HEK293 (cell line): ENCODE measurements at regions not wholly inside any gene's neighbourhood (a gene's known extent, or its start where the extent isn't known, plus 50 kb on each side); places are given as distances from the start of the nearest gene placed in this dataset.

Experiments used
- CTCF ChIA-PET: fragments of 350-600 bp; formaldehyde crosslinking; extraction: SDS; loops from one replicate; lab custom pipeline; 2021; ENCODE audit warnings: antibody characterized with exemption; lab: Yijun Ruan, JAX
- POLR2A ChIA-PET: fragments of 300-600 bp; formaldehyde crosslinking; extraction: SDS; loops from one replicate; lab custom pipeline; 2020; ENCODE audit warnings: antibody characterized with exemption, inconsistent platforms; lab: Yijun Ruan, JAX
- H3K27ac ChIP-seq: fragments of 200-500 bp; sonication (Bioruptor generic); 2 replicates; pipeline ENCODE4 v1.5.1; 2014; ENCODE audit warnings: low read depth, low read length, control low read depth, inconsistent platforms; ENCODE audit errors: extremely low read depth
- H3K36me3 ChIP-seq, 2 experiments: fragments of 200-500 bp in 1 of 2; sonication (Bioruptor generic) in 1 of 2; 1 replicate in 1 of 2; 2 replicates in 1 of 2; pipeline ENCODE4 v1.5.1; 2014 to 2017; ENCODE audit warnings: inconsistent platforms in 2 of 2, low read length in 2 of 2; ENCODE audit not compliant: control insufficient read depth in 2 of 2, insufficient read depth in 1 of 2
- H3K4me1 ChIP-seq: fragments of 200-500 bp; sonication (Bioruptor generic); 2 replicates; pipeline ENCODE4 v1.5.1; 2014; ENCODE audit warnings: mild to moderate bottlenecking, low read length, inconsistent platforms; ENCODE audit not compliant: control insufficient read depth, insufficient read depth
- H3K4me3 ChIP-seq: 2 replicates; pipeline ENCODE4 v1.5.1; 2011; ENCODE audit warnings: low read depth, mild to moderate bottlenecking, control low read depth, low read length, moderate library complexity
- H3K9me3 ChIP-seq: fragments of 200-500 bp; sonication (Bioruptor generic); 2 replicates; pipeline ENCODE4 v1.5.1; 2014; ENCODE audit warnings: low read depth, low read length, inconsistent platforms; ENCODE audit not compliant: control insufficient read depth, insufficient read depth
- ATF2 ChIP-seq: fragments of 450-650 bp; formaldehyde crosslinking; IDR thresholded peaks from 2 replicates; pipeline ENCODE4 v1.5.1; 2016; ENCODE audit warnings: missing biosample characterization, missing genetic modification characterization, low read depth
- HOXD13 ChIP-seq: sonication (generic); formaldehyde crosslinking; IDR thresholded peaks from 2 replicates; pipeline ENCODE4 v1.8.0; 2022; ENCODE audit warnings: missing genetic modification reagents, borderline replicate concordance
- KLF1 ChIP-seq: fragments of 450-650 bp; formaldehyde crosslinking; IDR thresholded peaks from 2 replicates; pipeline ENCODE4 v1.5.1; 2016; ENCODE audit warnings: missing biosample characterization, missing genetic modification characterization
- OSR2 ChIP-seq: fragments of 450-650 bp; formaldehyde crosslinking; IDR thresholded peaks from 2 replicates; pipeline ENCODE4 v1.5.1; 2016; ENCODE audit warnings: missing biosample characterization, missing genetic modification characterization
- RBAK ChIP-seq: fragments of 450-650 bp; formaldehyde crosslinking; IDR thresholded peaks from 2 replicates; pipeline ENCODE4 v1.5.1; 2016; ENCODE audit warnings: missing biosample characterization, missing genetic modification characterization
- YY1 ChIP-seq: fragments of 450-650 bp; formaldehyde crosslinking; IDR thresholded peaks from 2 replicates; pipeline ENCODE4 v1.5.1; 2018; ENCODE audit warnings: missing biosample characterization, missing genetic modification characterization
- ZBTB48 ChIP-seq: fragments of 450-650 bp; formaldehyde crosslinking; IDR thresholded peaks from 2 replicates; pipeline ENCODE4 v1.5.1; 2016; ENCODE audit warnings: missing biosample characterization, missing genetic modification characterization
- ZNF174 ChIP-seq: fragments of 450-650 bp; formaldehyde crosslinking; IDR thresholded peaks from 2 replicates; pipeline ENCODE4 v1.5.0; 2017; ENCODE audit warnings: missing biosample characterization, mild to moderate bottlenecking, missing genetic modification characterization
- ZNF248 ChIP-seq: fragments of 450-650 bp; formaldehyde crosslinking; IDR thresholded peaks from 2 replicates; pipeline ENCODE4 v1.5.1; 2017; ENCODE audit warnings: missing biosample characterization, missing genetic modification characterization
- ZNF433 ChIP-seq: fragments of 450-650 bp; formaldehyde crosslinking; IDR thresholded peaks from 2 replicates; pipeline ENCODE4 v1.5.1; 2016; ENCODE audit warnings: missing biosample characterization, missing genetic modification characterization, low read depth
- ZNF510 ChIP-seq: fragments of 450-650 bp; formaldehyde crosslinking; IDR thresholded peaks from 2 replicates; pipeline ENCODE4 v1.5.1; 2018; ENCODE audit warnings: mild to moderate bottlenecking, missing genetic modification characterization, missing biosample characterization; ENCODE audit not compliant: insufficient replicate concordance
- ZNF521 ChIP-seq: fragments of 450-650 bp; formaldehyde crosslinking; IDR thresholded peaks from 2 replicates; pipeline ENCODE4 v1.5.1; 2017; ENCODE audit warnings: missing biosample characterization, mild to moderate bottlenecking, missing genetic modification characterization
- ZNF560 ChIP-seq: fragments of 450-650 bp; formaldehyde crosslinking; IDR thresholded peaks from 2 replicates; pipeline ENCODE4 v1.5.1; 2017; ENCODE audit warnings: missing biosample characterization, missing genetic modification characterization, borderline replicate concordance
- ZNF610 ChIP-seq: fragments of 450-650 bp; formaldehyde crosslinking; IDR thresholded peaks from 2 replicates; pipeline ENCODE4 v1.5.1; 2016; ENCODE audit warnings: missing biosample characterization, missing genetic modification characterization, borderline replicate concordance
- ZNF660 ChIP-seq: fragments of 450-650 bp; IDR thresholded peaks from 2 replicates; pipeline ENCODE4 v1.5.1; 2018; ENCODE audit warnings: missing biosample characterization, mild to moderate bottlenecking, missing genetic modification characterization
- ZNF747 ChIP-seq: fragments of 450-650 bp; formaldehyde crosslinking; IDR thresholded peaks from 2 replicates; pipeline ENCODE4 v1.5.1; 2016; ENCODE audit warnings: missing biosample characterization, missing genetic modification characterization
- ZNF76 ChIP-seq: fragments of 450-650 bp; formaldehyde crosslinking; IDR thresholded peaks from 2 replicates; pipeline ENCODE4; 2016; ENCODE audit warnings: low read depth, missing biosample characterization, missing genetic modification characterization, borderline replicate concordance
- ZNF768 ChIP-seq: fragments of 450-650 bp; formaldehyde crosslinking; IDR thresholded peaks from 2 replicates; pipeline ENCODE4 v1.5.1; 2018; ENCODE audit warnings: missing biosample characterization, mild to moderate bottlenecking, missing genetic modification characterization
- ZNF776 ChIP-seq: fragments of 450-650 bp; formaldehyde crosslinking; IDR thresholded peaks from 2 replicates; pipeline ENCODE4 v1.5.0; 2017; ENCODE audit warnings: missing biosample characterization, missing genetic modification characterization, borderline replicate concordance
- ZNF837 ChIP-seq: fragments of 450-650 bp; formaldehyde crosslinking; IDR thresholded peaks from 2 replicates; pipeline ENCODE4 v1.5.1; 2016; ENCODE audit warnings: missing biosample characterization, missing genetic modification characterization
- ZSCAN23 ChIP-seq: fragments of 450-650 bp; formaldehyde crosslinking; IDR thresholded peaks from 2 replicates; pipeline ENCODE4 v1.5.1; 2016; ENCODE audit warnings: missing biosample characterization, missing genetic modification characterization
- TF ChIP-seq, protein P1 (sequence below): fragments of 450-650 bp; formaldehyde crosslinking; conservative IDR thresholded peaks from 2 replicates; pipeline ENCODE4 v1.5.1; 2016; ENCODE audit warnings: low read depth, missing biosample characterization, missing genetic modification characterization
- TF ChIP-seq, protein P2 (sequence below): fragments of 450-650 bp; formaldehyde crosslinking; IDR thresholded peaks from 2 replicates; pipeline ENCODE4 v1.5.1; 2016; ENCODE audit warnings: missing biosample characterization, missing genetic modification characterization

DNA sequence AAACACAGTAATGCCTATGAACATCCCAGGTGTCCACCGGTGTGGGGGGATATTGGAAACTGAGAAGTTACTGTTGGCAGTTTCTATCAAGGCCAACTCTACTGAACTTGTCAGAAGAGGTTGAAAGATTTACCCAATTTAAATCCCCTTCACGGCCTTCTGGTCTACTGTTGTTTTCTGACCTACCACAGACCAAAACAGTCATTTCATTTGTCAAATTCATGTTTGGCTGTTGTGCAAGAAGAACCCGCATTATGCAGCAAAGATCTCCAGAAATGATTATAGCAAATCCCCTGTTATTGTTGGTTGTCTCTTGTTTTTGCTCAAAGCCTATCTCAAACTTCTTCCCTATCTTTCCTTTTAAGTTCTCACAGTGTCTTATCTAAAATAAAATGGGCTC, 73.1 kb upstream of the MAF start:
- TF ChIP-seq ZNF768 (tag by site-specific recombination) (no peak), ATF2 (tag by site-specific recombination) (no peak), ZBTB48 (tag by site-specific recombination) (no peak), YY1 (tag by site-specific recombination) (no peak), ZNF747 (tag by site-specific recombination) (no peak), ZNF776 (tag by site-specific recombination) (no peak), ZNF560 (tag by site-specific recombination) (no peak), ZNF433 (tag by site-specific recombination) (no peak), ZNF837 (tag by site-specific recombination) (no peak)
- TF ChIP-seq, protein P1, sequence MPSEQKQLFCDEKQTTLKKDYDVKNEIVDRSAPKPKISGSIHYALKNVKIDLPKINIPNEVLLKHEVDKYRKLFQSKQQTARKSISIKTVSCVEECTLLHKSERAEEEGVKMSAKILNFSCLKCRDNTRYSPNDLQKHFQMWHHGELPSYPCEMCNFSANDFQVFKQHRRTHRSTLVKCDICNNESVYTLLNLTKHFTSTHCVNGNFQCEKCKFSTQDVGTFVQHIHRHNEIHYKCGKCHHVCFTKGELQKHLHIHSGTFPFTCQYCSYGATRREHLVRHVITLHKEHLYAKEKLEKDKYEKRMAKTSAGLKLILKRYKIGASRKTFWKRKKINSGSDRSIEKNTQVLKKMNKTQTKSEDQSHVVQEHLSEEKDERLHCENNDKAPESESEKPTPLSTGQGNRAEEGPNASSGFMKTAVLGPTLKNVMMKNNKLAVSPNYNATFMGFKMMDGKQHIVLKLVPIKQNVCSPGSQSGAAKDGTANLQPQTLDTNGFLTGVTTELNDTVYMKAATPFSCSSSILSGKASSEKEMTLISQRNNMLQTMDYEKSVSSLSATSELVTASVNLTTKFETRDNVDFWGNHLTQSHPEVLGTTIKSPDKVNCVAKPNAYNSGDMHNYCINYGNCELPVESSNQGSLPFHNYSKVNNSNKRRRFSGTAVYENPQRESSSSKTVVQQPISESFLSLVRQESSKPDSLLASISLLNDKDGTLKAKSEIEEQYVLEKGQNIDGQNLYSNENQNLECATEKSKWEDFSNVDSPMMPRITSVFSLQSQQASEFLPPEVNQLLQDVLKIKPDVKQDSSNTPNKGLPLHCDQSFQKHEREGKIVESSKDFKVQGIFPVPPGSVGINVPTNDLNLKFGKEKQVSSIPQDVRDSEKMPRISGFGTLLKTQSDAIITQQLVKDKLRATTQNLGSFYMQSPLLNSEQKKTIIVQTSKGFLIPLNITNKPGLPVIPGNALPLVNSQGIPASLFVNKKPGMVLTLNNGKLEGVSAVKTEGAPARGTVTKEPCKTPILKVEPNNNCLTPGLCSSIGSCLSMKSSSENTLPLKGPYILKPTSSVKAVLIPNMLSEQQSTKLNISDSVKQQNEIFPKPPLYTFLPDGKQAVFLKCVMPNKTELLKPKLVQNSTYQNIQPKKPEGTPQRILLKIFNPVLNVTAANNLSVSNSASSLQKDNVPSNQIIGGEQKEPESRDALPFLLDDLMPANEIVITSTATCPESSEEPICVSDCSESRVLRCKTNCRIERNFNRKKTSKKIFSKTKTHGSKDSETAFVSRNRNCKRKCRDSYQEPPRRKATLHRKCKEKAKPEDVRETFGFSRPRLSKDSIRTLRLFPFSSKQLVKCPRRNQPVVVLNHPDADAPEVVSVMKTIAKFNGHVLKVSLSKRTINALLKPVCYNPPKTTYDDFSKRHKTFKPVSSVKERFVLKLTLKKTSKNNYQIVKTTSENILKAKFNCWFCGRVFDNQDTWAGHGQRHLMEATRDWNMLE (tag by site-specific recombination) = no peak
- no peaks in the 10 kb centered on the region for H3K36me3 ChIP-seq
- CTCF ChIA-PET = no interaction called here
- no peak overlapping the region for H3K27ac ChIP-seq
- no peaks in the 10 kb centered on the region for H3K9me3 ChIP-seq
- no peak overlapping the region for H3K4me3 ChIP-seq
- no peaks in the 10 kb centered on the region for H3K4me1 ChIP-seq
- POLR2A ChIA-PET = no interaction called here

DNA sequence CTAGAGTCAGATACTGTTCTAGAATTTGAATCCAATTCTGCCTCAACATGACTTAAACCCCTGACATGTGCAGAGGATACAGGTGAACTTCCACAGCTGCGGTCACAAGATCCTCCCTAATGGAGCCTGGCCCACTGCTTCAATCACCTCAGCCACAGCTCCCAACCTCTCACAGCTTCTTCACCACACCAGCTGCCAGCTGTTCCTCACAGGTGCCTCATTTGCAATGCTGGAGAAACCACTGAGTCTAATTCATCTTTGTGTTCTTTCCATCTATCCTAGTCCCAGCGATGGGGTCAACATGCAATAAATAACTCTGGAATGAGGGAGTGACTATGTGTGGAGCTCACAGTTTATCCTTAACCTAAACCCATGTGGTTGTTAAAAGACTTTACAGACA, 72.0 kb upstream of the MAF start:
- no peaks in the 10 kb centered on the region for H3K4me1 ChIP-seq
- POLR2A ChIA-PET = interaction anchor here (0.5 kb wide), 1 partner anchor 334 kb away, joined by 4 read pairs; no protein-coding TSS in a partner anchor
- no peaks in the 10 kb centered on the region for H3K36me3 ChIP-seq
- H3K4me3 ChIP-seq = no peak overlapping the region
- no peaks in the 10 kb centered on the region for H3K9me3 ChIP-seq
- CTCF ChIA-PET = no interaction called here
- TF ChIP-seq ZNF610 = no peak
- TF ChIP-seq KLF1 (tag by site-specific recombination) = no peak
- TF ChIP-seq ZNF521 = no peak
- TF ChIP-seq RBAK (tag by site-specific recombination) = no peak
- no peak for TF ChIP-seq ZNF174
- TF ChIP-seq HOXD13 = no peak
- TF ChIP-seq, all 188 proteins: peak for 0
- no peak overlapping the region for H3K27ac ChIP-seq

GRCh38 chr16:79668502-79668901, 68.0 kb upstream of the MAF start:
- Histone ChIP-seq H3K9me3 (no peaks in the 10 kb centered on the region), H3K36me3 (no peaks in the 10 kb centered on the region), H3K27ac (no peak overlapping the region), H3K4me1 (no peaks in the 10 kb centered on the region; the same call in 1 of the 2 replicates), H3K4me3 (no peak overlapping the region)
- ChIA-PET POLR2A (no interaction called here), CTCF (no interaction called here)
- TF ChIP-seq ZNF76 (tag by site-specific recombination) = no peak
- TF ChIP-seq ZNF660 (tag by site-specific recombination) = no peak
- TF ChIP-seq ZNF248 = no peak
- no peak for TF ChIP-seq OSR2 (tag by site-specific recombination)
- TF ChIP-seq, protein P2, sequence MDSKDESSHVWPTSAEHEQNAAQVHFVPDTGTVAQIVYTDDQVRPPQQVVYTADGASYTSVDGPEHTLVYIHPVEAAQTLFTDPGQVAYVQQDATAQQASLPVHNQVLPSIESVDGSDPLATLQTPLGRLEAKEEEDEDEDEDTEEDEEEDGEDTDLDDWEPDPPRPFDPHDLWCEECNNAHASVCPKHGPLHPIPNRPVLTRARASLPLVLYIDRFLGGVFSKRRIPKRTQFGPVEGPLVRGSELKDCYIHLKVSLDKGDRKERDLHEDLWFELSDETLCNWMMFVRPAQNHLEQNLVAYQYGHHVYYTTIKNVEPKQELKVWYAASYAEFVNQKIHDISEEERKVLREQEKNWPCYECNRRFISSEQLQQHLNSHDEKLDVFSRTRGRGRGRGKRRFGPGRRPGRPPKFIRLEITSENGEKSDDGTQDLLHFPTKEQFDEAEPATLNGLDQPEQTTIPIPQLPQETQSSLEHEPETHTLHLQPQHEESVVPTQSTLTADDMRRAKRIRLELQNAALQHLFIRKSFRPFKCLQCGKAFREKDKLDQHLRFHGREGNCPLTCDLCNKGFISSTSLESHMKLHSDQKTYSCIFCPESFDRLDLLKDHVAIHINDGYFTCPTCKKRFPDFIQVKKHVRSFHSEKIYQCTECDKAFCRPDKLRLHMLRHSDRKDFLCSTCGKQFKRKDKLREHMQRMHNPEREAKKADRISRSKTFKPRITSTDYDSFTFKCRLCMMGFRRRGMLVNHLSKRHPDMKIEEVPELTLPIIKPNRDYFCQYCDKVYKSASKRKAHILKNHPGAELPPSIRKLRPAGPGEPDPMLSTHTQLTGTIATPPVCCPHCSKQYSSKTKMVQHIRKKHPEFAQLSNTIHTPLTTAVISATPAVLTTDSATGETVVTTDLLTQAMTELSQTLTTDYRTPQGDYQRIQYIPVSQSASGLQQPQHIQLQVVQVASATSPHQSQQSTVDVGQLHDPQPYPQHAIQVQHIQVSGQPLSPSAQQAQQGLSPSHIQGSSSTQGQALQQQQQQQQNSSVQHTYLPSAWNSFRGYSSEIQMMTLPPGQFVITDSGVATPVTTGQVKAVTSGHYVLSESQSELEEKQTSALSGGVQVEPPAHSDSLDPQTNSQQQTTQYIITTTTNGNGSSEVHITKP (tag by site-specific recombination) = no peak
- TF ChIP-seq ZNF510 = no peak
- TF ChIP-seq RBAK (tag by site-specific recombination) = no peak
- no peak for TF ChIP-seq ZSCAN23 (tag by site-specific recombination)
